ENCODE measurements at regions not wholly inside any gene's neighbourhood (a gene's known extent, or its start where the extent isn't known, plus 50 kb on each side); places are given as distances from the start of the nearest gene placed in this dataset.

GRCh38 chr5:51652980-51653379 is 269.7 kb downstream of the ISL1 start:
- TF ChIP-seq FOXK2 (IDR thresholded peaks at IDR 0.05) (no peak), SUZ12 (IDR thresholded peaks at IDR 0.05) (no peak), LEF1 (IDR thresholded peaks at IDR 0.05; ENCODE audit: borderline replicate concordance) (no peak), L3MBTL2 (conservative IDR thresholded peaks at IDR 0.05) (no peak), FOXM1 (IDR thresholded peaks at IDR 0.05; ENCODE audit: borderline replicate concordance) (no peak), NFRKB (IDR thresholded peaks at IDR 0.05) (no peak), TARDBP (IDR thresholded peaks at IDR 0.05) (no peak), FOXA1 (IDR thresholded peaks at IDR 0.05) (no peak), HDGF (IDR thresholded peaks at IDR 0.05; ENCODE audit: borderline replicate concordance) (no peak), ELF4 (IDR thresholded peaks at IDR 0.05) (no peak), BHLHE40 (IDR thresholded peaks at IDR 0.05; ENCODE audit: borderline replicate concordance) (no peak), SP1 (IDR thresholded peaks at IDR 0.05) (no peak), ARNT (IDR thresholded peaks at IDR 0.05) (no peak)

Data from HEK293T (cell line).